ENCODE measurements at regions not wholly inside any gene's neighbourhood (a gene's known extent, or its start where the extent isn't known, plus 50 kb on each side); places are given as distances from the start of the nearest gene placed in this dataset.

DNA sequence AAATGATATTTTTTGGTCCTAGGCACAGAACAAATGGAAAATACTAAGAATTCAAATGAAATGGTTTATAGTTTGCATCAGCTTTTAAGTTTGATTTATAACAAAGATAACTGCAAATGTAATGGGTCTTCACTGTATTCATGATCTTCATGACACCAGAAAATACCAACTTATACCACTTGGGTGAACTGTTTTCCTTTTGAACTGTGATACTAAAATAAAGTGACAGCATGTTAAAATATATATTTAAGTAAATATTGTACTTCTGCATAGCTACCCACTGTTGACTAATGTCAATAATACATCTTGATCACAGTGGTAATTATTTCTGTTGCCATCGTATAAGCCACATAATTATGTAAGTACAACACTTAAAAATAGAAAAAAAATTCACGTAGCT lies 442.0 kb upstream of the ANKRD30A start:
- FAIRE-seq: no peak

DNA sequence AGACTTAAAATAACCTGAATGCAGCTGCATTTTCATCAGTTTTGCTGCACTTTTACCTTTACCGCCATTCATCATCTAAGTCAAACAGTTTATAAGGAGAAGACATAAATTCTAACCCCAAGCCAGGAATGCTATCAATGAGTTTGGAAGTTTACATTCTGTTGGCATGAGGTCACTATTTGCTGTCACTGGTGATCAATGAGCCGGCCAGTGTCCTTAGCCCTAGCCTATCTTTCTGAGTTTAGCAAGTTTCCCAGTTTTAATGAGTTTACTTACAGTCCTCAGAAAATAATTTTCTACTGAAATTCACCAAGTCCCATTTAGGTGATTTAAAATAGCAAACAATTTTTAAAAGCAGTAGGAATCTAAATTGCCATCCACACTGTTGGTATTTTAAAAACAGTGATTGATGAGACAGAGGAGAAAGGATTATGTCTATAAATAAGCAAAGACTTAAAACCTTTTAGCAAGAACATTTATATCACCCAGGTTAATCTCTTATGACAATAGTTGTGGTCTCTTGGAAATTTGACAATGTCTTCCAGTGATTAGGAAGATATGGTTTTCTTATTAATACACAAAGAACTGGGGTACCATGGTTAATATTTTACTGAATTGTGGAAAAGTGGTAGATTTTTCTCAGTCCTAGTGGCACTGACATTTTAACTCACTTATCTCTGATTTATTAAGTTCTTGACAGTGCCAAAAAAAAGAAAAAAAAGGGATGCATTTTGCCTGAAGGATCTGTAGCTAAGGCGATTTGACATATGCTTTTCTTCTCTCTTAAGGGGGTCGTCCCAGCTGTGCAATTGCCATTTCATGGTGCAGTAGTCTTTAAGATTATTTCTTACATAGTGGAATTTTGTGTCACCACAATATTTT lies 443.4 kb upstream of the ANKRD30A start:
- no peak for FAIRE-seq

DNA sequence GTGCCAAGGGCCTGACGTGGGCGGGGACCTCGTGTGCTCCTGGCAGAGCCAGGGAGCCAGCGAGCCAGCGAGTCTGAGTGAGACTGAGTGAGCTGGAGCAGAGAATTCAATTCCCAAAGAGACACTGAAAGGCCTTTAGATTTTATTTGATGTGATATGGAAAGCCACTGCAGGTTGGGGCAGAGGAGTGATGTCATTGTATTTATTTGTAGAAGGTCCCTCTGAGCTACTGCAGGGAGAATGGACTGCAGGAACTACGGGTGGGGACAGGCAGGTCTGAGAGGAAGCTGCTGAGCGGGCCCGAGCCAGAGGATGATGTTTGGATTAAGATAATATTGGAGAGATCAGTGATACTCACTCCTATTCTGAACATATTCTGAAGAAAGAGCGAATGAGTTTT lies 445.8 kb upstream of the ANKRD30A start:
- no peak for FAIRE-seq

DNA sequence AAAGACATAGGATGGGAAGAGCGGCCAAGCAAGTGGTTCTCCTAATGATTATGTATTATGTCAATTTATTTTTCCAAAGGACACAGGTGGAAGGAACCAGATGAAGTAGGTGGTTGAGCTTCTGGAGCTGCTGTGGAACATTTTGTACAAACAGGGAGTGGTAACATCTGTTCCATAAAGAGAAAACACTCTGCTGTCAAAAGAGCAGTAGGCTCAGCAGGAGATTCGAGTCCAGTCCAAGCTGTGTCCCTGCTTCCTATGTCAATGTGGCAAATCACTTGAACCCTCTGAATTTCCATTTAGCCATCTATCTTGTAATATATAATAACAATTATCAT lies 448.0 kb upstream of the ANKRD30A start:
- no peak for FAIRE-seq

DNA sequence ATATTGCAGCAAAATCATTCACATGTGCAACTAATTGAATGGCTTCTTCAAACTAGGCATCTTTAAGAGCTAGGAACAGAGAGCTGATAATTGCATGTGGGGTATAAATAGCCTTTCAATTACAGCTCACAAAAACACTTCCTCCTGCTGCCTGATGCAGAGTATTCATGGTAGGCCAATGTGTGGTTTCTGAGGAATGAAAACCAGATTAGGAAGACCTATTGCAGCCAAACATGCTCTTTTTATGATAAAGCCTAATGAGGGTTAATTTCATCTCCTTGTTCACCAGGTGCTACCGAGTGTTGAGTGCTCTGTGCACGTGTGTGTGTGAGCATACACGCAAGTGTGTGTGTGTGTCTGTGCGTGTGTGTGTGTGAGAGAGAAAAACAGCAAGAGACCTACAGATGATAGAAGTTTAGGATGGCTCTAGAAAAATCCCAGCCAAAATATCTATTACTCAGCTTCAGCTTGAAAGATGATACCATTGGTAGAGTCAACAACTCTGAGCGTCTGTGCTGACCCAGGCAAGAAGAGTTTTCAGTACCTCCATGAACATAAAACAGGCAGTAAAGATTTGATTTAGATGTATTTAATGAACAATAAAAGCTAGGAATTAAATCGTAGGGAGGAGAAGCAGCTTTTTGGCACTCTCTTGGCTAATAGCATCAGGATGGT lies 448.5 kb upstream of the ANKRD30A start:
- FAIRE-seq: no peak

DNA sequence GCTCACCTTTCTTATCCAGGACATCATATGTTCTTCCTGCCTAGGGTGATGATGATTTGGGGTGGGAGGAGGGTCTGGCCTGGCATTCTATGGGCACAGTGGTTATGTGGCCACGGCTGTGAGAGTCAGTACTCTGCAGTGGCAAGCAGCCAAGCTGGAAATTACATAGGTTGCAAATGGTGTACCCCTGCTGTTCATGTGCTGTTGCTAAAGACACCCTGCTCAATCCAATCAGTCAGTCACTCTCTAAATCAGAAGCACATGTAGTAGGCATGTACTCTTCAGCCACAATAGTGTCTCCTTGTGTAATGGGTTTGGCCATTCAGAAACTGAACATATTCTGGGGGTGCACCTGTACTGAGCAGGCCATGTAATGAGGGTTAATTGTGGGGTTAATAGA lies 449.1 kb upstream of the ANKRD30A start:
- no peak for FAIRE-seq

DNA sequence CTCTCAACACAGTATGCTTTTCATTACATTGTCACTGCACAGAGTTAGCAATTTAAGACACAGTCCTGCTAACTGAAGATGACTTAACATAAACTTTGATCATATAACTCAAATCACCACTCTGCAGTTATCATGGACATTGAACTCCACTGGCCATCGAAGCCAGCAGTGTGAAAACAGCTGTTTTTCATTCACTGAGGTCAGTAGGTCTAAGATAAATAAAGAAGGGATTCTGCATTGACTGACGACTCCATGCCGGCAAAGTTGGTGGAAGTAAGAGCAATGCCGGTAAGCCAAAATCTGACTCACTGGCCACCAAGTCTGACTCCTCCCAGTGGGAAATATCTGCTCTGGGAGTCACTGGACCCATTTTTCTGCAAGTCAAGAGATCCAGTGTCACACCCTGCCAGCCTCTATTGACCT lies 449.9 kb upstream of the ANKRD30A start:
- FAIRE-seq: no peak

DNA sequence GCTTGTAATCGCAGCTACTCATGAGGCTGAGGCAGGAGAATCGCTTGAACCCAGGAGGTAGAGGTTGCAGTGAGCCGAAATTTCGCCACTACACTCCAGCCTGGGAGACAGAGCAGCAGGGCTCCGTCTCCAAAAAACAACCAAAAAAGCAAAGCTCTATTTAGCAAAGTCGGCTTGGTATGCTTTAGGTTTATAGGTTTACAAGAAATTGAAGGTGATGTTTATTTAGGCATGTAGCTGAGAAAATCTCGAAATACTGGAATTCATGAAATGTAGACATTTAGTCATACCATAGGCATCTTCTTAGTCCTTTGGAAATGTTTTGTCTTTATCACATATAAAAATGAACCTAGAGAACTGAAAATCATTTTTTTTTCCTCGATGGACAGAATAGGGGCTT lies 453.8 kb upstream of the ANKRD30A start:
- FAIRE-seq: no peak

DNA sequence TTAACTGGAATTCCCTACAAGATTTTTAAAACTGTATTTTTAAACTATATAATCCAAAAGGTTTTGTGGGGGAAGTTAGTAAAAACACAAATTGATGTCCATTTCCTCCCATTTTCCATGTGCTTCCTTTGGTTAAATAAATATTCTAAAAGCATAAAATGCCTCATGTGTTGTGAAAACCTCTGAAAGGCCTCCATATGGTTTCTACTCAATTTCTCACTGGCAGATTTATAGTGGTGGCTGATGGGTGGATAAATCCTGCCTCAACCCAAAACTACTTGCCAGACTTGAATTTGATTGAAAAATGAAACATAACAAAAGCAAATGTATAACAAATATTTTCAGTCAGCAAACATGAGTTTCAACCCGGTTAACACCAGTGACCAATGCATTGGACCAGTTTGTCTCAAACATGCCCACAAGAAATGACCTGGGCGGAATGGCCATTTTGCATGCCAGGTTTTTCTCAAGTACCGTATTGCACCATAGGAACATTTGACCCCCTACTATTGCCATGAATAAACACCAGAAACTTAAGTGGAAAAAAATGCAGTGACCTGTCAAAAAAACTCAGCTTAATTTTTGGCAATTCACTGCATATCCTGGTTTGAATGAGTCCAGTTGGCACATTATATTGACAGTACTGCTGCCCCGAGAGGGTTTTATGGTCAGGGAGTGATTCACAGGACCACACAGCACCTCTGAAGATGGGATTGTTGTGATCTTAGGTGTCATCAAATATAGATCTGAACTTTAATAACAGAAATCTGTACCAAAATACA lies 454.6 kb upstream of the ANKRD30A start:
- no peak for FAIRE-seq

DNA sequence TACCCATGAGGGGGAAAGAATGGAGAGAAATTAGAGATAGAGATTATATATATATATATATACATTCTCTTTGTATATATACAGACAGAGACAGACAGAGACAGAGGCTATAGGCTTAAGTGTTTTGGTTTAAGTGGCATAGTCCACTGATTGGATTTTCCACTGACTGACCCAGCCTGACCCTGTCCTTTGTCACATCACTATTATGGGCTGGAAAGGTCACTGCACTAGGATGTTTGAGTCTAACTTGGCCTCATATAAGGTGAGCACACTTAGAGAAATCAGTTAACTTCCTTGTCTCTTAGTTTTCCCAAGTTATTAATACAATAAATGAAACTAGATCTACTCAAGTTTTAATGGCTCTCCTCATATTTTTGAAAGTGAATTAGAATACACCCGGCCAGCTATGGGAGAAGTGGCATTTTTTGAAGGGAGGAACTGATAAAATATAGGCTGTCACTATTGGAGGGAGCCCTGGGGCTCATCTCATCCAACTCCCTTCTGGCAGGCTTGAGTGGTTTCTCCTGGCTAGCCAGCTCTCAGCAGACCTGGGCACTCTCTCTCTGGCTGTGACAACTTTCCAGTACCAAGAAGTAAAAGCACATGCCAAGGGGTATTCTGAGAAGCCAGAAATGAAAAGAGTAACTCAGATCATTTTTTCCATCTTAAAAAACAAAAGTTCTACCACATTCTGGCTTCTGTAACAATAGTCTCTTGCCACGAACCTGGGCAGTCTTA lies 455.6 kb upstream of the ANKRD30A start:
- no peak for FAIRE-seq

DNA sequence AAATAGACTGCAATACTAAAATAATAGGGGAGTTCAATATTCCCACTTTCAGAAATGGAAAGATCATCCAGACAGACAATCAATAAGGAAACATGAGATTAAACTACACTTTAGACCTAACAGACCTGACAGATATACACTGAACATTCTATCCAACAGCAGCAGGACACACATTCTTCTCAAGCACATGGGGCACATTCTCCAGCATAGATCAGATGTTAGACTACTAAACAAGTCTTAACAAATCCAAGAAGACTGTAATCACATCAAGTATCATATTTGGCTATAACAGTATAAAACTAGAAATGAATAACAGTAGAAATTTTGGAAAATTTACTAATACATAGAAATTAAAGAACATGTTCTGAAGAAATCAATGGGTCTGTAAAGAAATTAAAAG lies 458.9 kb upstream of the ANKRD30A start:
- no peak for FAIRE-seq

DNA sequence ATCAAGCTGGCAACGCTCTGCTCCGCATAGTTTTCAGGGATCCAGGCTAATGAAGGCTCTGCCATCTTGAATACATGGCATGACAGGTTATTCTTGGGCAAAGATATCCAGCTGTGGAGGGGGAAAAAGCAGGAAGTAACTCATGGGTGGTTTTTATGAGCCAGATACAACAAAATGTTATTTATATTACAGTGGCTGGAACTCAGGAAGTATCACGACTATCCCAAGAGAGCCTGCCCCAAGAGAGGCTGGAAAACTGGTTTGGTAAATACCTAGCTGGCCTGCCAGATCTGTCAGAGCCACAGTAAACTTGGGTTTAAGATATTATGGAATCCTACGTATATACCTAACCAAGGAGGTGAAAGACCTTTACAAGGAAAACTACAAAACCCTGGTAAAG lies 462.8 kb upstream of the ANKRD30A start:
- no peak for FAIRE-seq

DNA sequence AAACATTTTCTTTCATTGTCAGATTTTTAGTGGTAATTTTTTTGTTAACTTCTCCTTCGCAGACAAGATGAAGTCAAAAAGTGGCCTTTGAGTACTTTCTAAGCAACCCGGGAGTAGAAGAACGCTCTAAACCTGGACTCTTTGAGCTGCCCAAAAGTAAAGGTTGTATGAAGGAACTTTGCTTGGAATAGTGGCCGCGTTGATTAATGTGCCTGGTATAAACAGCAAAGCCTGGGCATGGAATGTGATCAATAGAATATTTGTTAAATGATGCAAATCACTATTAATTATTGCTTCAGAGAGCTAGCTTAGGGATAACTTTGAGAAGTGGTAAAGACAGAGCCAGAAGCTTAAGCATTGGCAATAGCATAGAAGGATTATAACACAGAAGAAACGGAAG lies 475.1 kb upstream of the ANKRD30A start:
- no peak for FAIRE-seq

DNA sequence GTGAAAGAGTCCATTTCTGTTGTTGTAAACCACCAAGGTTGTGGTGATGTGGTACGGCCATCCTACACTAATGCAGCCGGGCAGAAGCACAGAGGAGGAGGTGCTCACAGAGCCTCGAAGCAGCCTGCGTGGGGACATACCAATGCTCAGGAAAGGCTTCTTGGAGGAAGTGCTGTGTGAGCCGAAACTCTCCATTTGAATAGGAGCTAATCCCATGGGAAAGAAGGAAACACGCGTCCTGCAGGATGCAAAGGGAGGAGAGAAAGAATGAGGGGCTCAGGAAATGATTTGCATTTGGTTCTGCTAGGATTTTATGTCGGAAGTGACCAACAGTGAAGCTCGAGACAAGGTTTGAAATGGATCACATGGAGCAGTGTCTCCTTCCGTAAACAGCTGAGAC lies 477.9 kb upstream of the ANKRD30A start:
- no peak for FAIRE-seq

DNA sequence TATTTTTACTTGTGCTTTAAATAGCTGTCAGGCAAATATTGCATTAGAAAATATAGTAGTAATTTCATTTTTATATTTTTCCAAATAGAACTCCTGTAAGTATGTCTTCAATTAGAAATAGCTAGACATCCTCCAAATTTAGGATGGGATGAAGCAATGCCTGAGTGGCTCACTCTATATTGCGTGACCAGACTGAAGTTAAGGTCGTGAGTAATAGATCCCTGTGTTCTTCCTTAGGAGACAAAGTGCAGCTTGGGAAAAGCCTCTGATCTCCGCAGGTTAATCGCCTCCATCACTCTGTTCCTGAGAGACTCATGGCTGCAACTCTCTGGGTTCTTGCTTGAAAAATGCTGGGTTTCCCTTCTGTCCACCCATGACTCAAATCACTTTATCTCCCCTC lies 484.8 kb upstream of the ANKRD30A start:
- no peak for FAIRE-seq

DNA sequence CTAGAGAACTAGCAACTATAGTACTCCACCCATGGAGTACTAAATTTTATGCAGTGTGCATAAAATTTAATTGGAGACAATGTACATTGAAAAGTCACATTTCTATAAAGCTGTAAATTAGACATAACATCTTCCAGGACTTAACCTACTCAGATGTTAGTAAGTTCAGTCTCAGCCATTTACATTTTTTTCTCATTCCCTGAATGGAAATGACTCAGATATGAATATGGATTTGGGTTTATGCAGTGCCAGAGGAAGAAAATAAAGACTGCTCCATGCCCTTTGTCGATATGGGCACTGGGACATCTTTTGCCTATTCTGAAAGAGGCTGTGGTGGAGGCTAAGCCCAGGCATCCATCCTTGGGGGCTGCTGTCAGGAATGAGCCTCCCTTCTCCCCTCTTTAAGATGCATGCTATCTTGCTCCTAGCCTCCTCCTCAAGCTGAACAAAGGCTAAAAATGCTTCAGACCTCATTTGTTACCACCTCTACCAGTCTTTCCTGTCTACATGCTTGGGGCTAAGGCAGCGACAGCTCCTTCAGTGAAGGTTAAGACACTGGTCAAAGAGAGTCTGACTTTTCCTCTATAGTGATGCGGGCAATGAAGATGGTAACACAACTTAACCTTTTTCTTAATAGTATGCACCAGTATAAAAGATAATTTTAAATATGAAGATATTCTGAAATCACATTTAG lies 486.8 kb upstream of the ANKRD30A start:
- no peak for FAIRE-seq

DNA sequence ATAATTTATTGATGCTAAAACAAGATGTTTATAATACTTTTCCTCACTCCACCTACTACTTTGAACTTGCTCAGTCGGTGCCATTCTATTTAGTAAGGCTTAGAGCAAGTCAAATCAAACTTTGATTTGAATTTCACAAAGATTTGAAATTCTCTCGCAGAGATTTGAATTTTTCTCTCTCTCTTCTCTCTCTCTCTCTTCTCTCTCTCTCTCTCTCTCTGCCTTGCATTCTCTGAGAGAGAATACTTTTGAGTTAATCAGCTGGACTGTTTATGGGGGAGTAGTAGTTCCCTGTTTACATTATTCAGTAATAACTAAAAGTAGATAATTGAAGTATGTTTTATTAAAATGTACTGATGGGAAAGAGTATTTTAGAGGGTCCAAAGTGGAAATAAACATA lies 488.5 kb upstream of the ANKRD30A start:
- FAIRE-seq: no peak

DNA sequence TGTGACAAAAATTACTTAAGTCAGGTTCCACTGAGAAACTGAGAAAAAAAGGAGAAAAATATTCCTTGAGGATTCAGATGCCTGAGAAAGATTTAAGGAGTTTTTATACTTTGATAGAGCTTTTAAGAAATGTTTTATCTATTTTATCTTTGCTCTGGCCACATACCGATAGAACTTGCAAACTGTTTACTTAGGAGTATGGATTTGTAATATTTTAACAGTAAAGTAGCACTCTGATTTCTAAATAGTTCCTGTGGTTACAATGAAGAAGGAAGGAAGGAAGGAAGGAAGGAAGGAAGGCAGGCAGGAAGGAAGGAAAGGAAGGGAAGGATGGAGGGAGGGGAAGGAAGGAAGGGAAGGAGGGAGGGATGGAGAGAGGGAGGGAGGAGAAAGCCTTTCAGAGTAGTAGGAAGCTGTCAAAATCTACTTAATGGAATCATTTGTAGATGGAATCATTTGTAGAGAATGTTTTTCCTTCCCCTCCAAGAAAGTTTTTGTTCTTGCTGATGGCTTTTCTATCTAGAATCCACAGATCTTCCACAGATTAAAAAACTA lies 489.0 kb upstream of the ANKRD30A start:
- no peak for FAIRE-seq

DNA sequence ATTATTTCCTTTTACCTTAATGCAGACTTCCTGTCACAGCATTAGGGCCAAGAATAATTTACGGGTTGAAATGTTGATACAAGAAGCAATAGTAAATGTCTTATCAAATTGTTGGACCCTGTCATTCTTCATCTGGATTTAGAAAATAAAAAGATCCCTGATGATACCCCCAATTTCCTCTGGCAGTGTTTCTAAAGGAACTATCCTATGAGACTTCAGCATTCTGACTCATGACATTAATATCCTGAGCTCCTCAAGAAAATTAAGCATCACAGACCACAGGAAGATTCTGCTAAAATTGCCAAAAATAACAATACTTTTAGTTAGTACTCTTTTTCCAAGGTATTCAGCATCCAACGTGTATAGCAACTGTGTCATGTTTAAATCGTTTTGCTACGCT lies 490.5 kb upstream of the ANKRD30A start:
- no peak for FAIRE-seq

DNA sequence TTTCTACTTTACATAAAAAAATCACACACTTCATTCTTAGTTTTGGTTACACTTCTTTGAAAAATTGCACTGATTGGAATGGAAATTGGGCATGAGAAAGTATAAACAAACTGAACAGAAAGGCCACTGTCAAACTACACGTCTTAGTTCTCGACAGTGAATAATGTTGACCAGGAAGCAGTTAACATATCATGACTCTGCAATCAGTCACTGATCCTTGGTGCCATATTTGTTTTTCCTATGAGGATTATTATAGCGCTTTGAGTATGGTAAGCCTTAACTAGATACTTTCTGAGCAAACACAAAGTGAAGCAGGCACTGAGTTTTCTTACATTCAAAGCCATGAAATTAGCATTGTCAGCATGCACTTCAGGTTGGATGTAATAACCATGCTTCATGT lies 495.1 kb upstream of the ANKRD30A start:
- FAIRE-seq: no peak

DNA sequence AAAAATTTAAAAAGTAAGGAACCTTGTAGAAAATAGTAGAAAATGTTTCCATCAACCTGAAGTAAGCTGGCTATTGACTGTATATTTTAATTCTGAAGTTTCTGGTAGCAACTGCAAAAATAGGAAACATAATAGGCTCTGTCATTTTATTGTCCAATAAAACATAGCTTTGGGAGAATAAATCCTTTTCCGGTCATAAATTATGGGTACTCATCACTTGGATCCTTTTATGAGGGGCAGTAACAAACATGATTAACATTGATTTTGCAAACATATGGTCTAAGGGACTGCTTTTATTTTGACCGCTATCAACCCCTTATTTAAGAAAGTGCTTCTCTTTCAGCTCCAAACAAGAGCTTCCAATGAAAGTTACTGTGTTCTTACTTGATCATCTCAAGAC lies 495.9 kb upstream of the ANKRD30A start:
- no peak for FAIRE-seq

DNA sequence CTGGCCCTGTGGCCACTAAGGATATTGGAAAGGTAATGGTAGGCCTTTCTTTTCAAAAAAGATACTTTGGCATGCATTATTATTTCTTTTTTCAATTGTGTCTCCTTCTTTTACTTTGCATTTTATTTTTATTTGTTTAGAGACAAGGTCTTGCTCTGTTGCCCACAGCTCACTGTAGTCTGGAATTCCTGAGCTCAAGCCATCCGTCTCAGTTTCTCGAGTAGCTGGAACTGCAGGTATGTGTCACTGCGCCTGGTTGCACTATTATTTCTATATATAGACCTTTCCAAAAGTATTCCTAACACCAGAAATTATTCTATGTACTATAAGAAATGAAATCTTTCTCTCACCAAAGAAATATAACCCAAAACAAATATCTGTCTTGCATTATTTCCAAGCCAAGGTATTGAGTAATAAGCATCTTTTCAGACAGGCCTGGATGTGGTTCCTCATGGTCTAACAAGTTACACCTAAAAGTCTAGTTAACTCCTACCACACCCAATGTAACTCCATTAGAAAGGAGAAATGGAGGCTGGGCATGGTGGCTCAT lies 500.8 kb upstream of the ANKRD30A start:
- FAIRE-seq: no peak
